ENCODE measurements at regions not wholly inside any gene's neighbourhood (a gene's known extent, or its start where the extent isn't known, plus 50 kb on each side); places are given as distances from the start of the nearest gene placed in this dataset.

GRCh38 chr9:99515093-99515492, 293.0 kb downstream of the SEC61B start:
- no peak for TF ChIP-seq CTCF (IDR thresholded peaks at IDR 0.05)
- no peaks in the 10 kb centered on the region for H3K9me3 ChIP-seq (replicated peaks in 1 of 2; ENCODE audit: control insufficient read depth in 1 of 2, insufficient read depth in 1 of 2, low read length in 2 of 2)
- intact Hi-C loops (cut with micrococcal nuclease) = loop anchor here in 1 of 2 donors (5.0 to 10.0 kb wide), 3 partner anchors 77 to 150 kb away; no protein-coding TSS in a partner anchor
- H3K9ac ChIP-seq (ENCODE audit: insufficient read depth, low read length, poor library complexity, severe bottlenecking) = no peak overlapping the region
- Mint-ChIP-seq H3K9me3 (peaks cover 0 to 2% (median 0%) of the 10 kb centered on the region in 7 donors), H3K27me3 (ENCODE audit: low read depth in 3 of 3) (peaks cover 0 to 2% (median 0%) of the 10 kb centered on the region in 3 donors), H3K4me1 (peaks cover 25% of the 10 kb centered on the region), H3K36me3 (no peaks in the 10 kb centered on the region), H3K4me3 (no peak overlapping the region), H3K27ac (peak overlapping the region in 4 of 7 donors; percentile 59 to 83 (median 64))
- no peaks in the 10 kb centered on the region for H3K36me3 ChIP-seq (replicated peaks in 1 of 2; ENCODE audit: control insufficient read depth in 1 of 2, insufficient read depth in 2 of 2, low read length in 2 of 2)
- H2AFZ ChIP-seq (ENCODE audit: insufficient read depth, low read depth, low read length, poor library complexity, severe bottlenecking) = no peak overlapping the region
- no peaks in the 10 kb centered on the region for H4K20me1 ChIP-seq (ENCODE audit: insufficient read depth, low read length)
- H3K27me3 ChIP-seq (ENCODE audit: control insufficient read depth in 2 of 2, insufficient read depth in 2 of 2, low read length in 2 of 2) = no peaks in the 10 kb centered on the region
- peak; percentile 69 to 87 (median 78) for DNase-seq
- H3K4me2 ChIP-seq (replicated peaks; ENCODE audit: extremely low read depth, low read length, poor library complexity, severe bottlenecking) = no peak overlapping the region
- no peak overlapping the region for H3K4me3 ChIP-seq (replicated peaks in 1 of 3; ENCODE audit: low read depth in 2 of 3, low read length in 3 of 3)
- H3K27ac ChIP-seq (ENCODE audit: low read depth in 1 of 2, low read length in 2 of 2) = no peak overlapping the region
- H3K79me2 ChIP-seq (ENCODE audit: insufficient read depth, low read length) = no peaks in the 10 kb centered on the region
- WGBS (ENCODE audit: insufficient coverage) = no CpG with 5 or more reads among the region's 1 CpG
- peaks cover 20 to 22% of the 10 kb centered on the region in 2 donors for H3K4me1 ChIP-seq (ENCODE audit: control insufficient read depth in 1 of 2, insufficient read depth in 2 of 2, low read length in 2 of 2)

GRCh38 chr9:99515895-99516656, 294.0 kb downstream of the SEC61B start:
- Histone ChIP-seq H2AFZ (ENCODE audit: insufficient read depth, low read depth, low read length, poor library complexity, severe bottlenecking) (no peak overlapping the region), H3K9me3 (replicated peaks in 1 of 2; ENCODE audit: control insufficient read depth in 1 of 2, insufficient read depth in 1 of 2, low read length in 2 of 2) (no peaks in the 10 kb centered on the region), H3K27me3 (ENCODE audit: control insufficient read depth in 2 of 2, insufficient read depth in 2 of 2, low read length in 2 of 2) (no peaks in the 10 kb centered on the region), H3K4me3 (replicated peaks in 1 of 3; ENCODE audit: low read depth in 2 of 3, low read length in 3 of 3) (no peak overlapping the region), H4K20me1 (ENCODE audit: insufficient read depth, low read length) (no peaks in the 10 kb centered on the region), H3K36me3 (replicated peaks in 1 of 2; ENCODE audit: control insufficient read depth in 1 of 2, insufficient read depth in 2 of 2, low read length in 2 of 2) (no peaks in the 10 kb centered on the region), H3K4me2 (replicated peaks; ENCODE audit: extremely low read depth, low read length, poor library complexity, severe bottlenecking) (no peak overlapping the region), H3K4me1 (ENCODE audit: control insufficient read depth in 1 of 2, insufficient read depth in 2 of 2, low read length in 2 of 2) (peaks cover 20 to 22% of the 10 kb centered on the region in 2 donors), H3K27ac (ENCODE audit: low read depth in 1 of 2, low read length in 2 of 2) (peak overlapping the region in 1 of 2 donors; percentile 23), H3K79me2 (ENCODE audit: insufficient read depth, low read length) (no peaks in the 10 kb centered on the region), H3K9ac (ENCODE audit: insufficient read depth, low read length, poor library complexity, severe bottlenecking) (no peak overlapping the region)
- Mint-ChIP-seq H3K9me3 (peaks cover 0 to 2% (median 0%) of the 10 kb centered on the region in 7 donors), H3K4me1 (peaks cover 25% of the 10 kb centered on the region), H3K4me3 (no peak overlapping the region), H3K27ac (peak overlapping the region; percentile 32 to 82 (median 70)), H3K36me3 (no peaks in the 10 kb centered on the region), H3K27me3 (ENCODE audit: low read depth in 3 of 3) (peaks cover 0 to 3% (median 0%) of the 10 kb centered on the region in 3 donors)
- WGBS (ENCODE audit: insufficient coverage) = 72% methylated on average over 7 of the region's 7 CpGs
- peak; percentile 10 to 34 (median 25) for DNase-seq
- intact Hi-C loops (cut with micrococcal nuclease) = loop anchor here in 1 of 2 donors (5.0 to 10.0 kb wide), 3 partner anchors 76 to 149 kb away; no protein-coding TSS in a partner anchor
- TF ChIP-seq CTCF (IDR thresholded peaks at IDR 0.05) = no peak

Data from CD14-positive monocyte (primary cell).